ENCODE measurements at regions not wholly inside any gene's neighbourhood (a gene's known extent, or its start where the extent isn't known, plus 50 kb on each side); places are given as distances from the start of the nearest gene placed in this dataset.

DNA sequence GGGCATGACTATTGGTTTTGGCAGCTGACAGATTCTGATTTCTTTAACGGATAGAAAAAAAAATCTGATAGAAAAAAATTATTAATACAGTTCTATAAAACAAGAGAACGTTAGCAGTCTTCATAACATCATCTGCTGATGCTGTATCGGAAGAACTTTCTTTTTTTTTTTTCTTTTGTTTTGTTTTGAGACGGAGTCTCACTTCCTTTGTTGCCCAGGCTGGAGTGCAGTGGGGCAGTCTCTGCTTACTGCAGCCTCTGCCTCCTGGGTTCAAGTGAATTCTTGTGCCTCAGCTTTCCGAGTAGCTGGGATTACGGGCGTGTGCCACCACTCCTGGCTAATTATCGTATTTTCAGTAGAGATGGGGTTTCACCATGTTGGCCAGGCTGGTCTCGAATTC, 271.2 kb upstream of the DPPA4 start:
- no peaks in the 10 kb centered on the region for H3K27me3 ChIP-seq (ENCODE audit: insufficient read depth, low read length)
- H3K36me3 ChIP-seq (ENCODE audit: insufficient read depth, low read length): no peaks in the 10 kb centered on the region
- H2AFZ ChIP-seq (ENCODE audit: low read depth, low read length): no peak overlapping the region
- H3K4me3 ChIP-seq (ENCODE audit: low read length): no peak overlapping the region
- H3K9me3 ChIP-seq (ENCODE audit: low read length): no peaks in the 10 kb centered on the region
- H3K4me1 ChIP-seq (ENCODE audit: insufficient read depth, low read length): no peaks in the 10 kb centered on the region

DNA sequence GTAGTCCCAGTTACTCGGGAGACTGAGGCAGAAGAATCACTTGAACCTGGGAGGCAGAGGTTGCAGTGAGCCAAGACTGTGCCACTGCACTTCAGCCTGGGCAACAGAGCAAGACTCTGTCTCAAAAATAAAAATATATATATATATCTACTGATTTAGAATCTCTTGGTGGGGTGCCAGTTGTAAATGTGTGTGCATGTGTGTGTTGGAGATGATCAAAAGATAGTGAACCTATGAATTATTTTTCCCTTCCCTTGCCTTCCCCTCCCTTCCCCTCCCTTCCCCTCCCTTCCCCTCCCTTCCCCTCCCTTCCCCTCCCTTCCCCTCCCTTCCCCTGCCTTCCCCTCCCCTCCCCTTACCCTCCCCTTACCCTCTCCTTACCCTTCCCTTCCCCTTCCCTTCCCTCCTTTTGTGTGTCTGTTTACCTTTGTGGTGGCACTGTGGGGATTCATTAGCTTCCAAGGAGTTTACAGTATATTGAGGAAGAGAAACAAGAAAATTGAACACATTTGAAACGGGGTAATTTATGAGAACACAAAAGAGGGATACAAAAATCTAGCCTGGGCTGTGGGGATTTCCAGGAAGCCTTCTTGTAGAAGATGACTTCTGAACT, 281.5 kb upstream of the DPPA4 start:
- Histone ChIP-seq H3K4me3 (ENCODE audit: low read length) (no peak overlapping the region), H3K9me3 (ENCODE audit: low read length) (no peaks in the 10 kb centered on the region)

DNA sequence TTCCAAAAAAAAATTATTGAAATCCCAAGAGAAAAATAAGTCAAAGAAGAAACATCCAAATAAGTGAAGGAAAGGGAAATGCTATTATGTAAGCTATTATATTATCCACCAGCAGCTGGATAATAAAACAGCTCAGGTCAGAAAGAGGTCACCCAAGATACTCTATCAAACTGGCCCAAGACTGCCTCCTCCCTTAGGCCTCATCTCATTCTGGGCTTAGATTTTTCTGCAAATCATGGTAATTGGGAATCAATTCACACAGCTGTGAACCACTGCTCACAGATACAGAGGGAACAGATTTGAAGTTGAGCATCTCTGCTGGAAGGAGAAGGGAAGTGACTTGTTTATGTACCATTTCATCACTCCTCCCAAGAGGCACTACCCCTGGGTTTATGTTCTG, 294.6 kb upstream of the DPPA4 start:
- H3K9me3 ChIP-seq (ENCODE audit: low read length): no peaks in the 10 kb centered on the region
- H3K27me3 ChIP-seq (ENCODE audit: insufficient read depth, low read length): no peaks in the 10 kb centered on the region
- no peak overlapping the region for H2AFZ ChIP-seq (ENCODE audit: low read depth, low read length)
- H3K36me3 ChIP-seq (ENCODE audit: insufficient read depth, low read length): no peaks in the 10 kb centered on the region
- no peaks in the 10 kb centered on the region for H3K4me1 ChIP-seq (ENCODE audit: insufficient read depth, low read length)
- H3K4me3 ChIP-seq (ENCODE audit: low read length): no peak overlapping the region

More for the DNA sequence above, 281.5 kb upstream of the DPPA4 start:
- Histone ChIP-seq H3K4me1 (ENCODE audit: insufficient read depth, low read length) (no peaks in the 10 kb centered on the region), H2AFZ (ENCODE audit: low read depth, low read length) (no peak overlapping the region), H3K36me3 (ENCODE audit: insufficient read depth, low read length) (no peaks in the 10 kb centered on the region), H3K27me3 (ENCODE audit: insufficient read depth, low read length) (no peaks in the 10 kb centered on the region)

DNA sequence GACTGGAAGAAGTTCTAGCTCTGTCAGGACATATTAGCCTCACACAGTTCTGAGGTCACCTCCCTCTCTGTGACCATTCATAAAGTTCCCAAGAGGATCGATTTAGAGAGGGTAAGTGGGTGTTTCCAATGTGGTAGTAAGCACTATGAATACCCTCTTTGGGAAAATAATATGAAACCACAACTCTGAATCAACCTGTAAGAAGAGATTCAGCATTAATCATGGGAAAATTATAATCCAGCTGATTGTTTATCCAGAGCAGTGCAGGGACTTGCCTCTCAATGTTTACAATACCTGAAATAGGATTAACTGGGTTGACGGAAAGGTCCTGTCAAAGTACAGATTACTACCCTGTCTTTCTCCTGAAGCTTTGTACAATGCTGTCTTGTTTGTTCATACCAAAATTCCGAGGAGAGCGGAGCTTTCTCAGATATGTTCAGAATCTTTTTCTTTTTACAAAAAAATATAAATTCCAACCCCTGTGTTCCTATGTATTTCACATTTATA, 302.9 kb upstream of the DPPA4 start:
- H3K4me1 ChIP-seq (ENCODE audit: insufficient read depth, low read length): no peaks in the 10 kb centered on the region
- no peaks in the 10 kb centered on the region for H3K27me3 ChIP-seq (ENCODE audit: insufficient read depth, low read length)
- no peaks in the 10 kb centered on the region for H3K36me3 ChIP-seq (ENCODE audit: insufficient read depth, low read length)
- H3K9me3 ChIP-seq (ENCODE audit: low read length): no peaks in the 10 kb centered on the region
- H2AFZ ChIP-seq (ENCODE audit: low read depth, low read length): no peak overlapping the region
- H3K4me3 ChIP-seq (ENCODE audit: low read length): no peak overlapping the region

DNA sequence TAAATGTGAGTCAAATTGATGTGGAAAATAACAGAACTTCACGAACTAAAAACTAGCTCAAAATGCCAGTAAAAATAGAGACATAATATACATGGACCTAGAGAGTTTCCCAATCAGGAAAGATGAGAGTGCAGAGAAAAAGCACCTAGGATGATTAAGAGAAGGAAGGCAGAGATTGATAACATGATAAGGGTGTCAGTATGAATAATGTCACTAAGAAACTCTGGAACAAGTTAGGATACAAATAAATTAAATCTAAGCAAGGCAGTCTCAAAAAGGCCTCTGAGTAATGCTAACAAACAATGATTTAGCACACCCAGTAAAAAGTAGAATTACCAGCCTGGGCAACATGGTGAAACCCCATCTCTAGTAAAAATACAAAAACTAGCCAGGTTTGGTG, 304.7 kb upstream of the DPPA4 start:
- no peaks in the 10 kb centered on the region for H3K27me3 ChIP-seq (ENCODE audit: insufficient read depth, low read length)
- no peak overlapping the region for H2AFZ ChIP-seq (ENCODE audit: low read depth, low read length)
- H3K4me1 ChIP-seq (ENCODE audit: insufficient read depth, low read length): no peaks in the 10 kb centered on the region
- no peak overlapping the region for H3K4me3 ChIP-seq (ENCODE audit: low read length)
- no peaks in the 10 kb centered on the region for H3K9me3 ChIP-seq (ENCODE audit: low read length)
- no peaks in the 10 kb centered on the region for H3K36me3 ChIP-seq (ENCODE audit: insufficient read depth, low read length)

DNA sequence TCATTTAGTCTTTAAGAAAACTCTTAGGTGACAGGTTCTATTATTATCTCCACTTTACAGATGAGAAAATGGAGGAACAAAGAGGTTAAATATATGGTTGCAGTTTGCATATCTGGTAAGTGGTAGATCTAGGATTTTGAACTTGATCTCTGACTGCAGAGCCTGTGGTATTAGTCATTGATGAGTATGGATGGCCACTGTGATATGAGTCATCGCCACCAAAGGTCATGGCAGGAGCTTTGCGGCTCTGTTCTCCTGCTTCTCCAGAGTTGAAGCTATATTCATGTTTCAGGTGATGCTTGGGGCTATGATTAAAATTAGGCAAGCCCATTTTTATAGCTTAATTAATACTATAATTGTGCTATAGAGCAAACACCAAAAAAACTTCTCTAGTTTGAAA, 306.2 kb upstream of the DPPA4 start:
- no peaks in the 10 kb centered on the region for H3K27me3 ChIP-seq (ENCODE audit: insufficient read depth, low read length)
- no peaks in the 10 kb centered on the region for H3K36me3 ChIP-seq (ENCODE audit: insufficient read depth, low read length)
- no peak overlapping the region for H2AFZ ChIP-seq (ENCODE audit: low read depth, low read length)
- no peak overlapping the region for H3K4me3 ChIP-seq (ENCODE audit: low read length)
- H3K9me3 ChIP-seq (ENCODE audit: low read length): no peaks in the 10 kb centered on the region
- H3K4me1 ChIP-seq (ENCODE audit: insufficient read depth, low read length): no peaks in the 10 kb centered on the region

DNA sequence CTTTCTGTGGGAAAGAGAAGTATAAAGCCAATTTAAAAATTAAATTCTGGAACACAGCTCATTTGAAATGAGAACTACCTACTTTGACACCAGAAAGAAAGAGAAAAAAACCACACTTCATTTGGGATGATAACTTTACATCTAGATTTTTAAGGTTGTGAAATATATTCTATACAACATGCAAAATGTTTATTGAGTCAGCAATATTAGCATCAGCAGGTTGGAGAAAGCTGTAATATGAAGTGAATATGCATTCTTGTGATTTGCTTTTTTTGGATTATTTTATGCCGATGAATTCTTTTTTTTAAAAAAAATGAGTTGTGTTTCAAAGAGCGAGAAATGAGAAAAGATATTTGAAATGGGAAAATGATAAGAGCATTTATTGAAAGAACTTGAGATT, 307.0 kb upstream of the DPPA4 start:
- Histone ChIP-seq H3K36me3 (ENCODE audit: insufficient read depth, low read length) (no peaks in the 10 kb centered on the region), H3K9me3 (ENCODE audit: low read length) (no peaks in the 10 kb centered on the region), H2AFZ (ENCODE audit: low read depth, low read length) (no peak overlapping the region), H3K4me1 (ENCODE audit: insufficient read depth, low read length) (no peaks in the 10 kb centered on the region), H3K4me3 (ENCODE audit: low read length) (no peak overlapping the region), H3K27me3 (ENCODE audit: insufficient read depth, low read length) (no peaks in the 10 kb centered on the region)

DNA sequence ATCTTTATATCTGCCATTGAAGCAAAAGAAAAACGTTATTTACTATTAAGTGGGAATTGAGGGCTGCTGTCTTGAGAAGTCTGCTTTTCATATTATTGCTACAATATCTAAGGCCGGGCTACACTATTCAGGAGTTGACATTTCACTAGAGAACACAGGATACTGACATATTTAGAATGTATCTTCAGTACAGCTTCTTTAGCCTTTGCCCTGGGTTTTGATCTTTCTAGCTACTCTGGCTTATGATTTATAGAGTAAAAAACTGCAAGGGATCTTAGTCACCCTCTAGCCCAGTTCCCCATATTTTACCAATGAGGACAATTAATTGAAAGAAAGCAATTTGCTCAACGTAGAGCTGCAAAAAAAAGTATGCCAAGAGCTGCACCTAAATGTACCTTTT, 307.4 kb upstream of the DPPA4 start:
- H3K4me3 ChIP-seq (ENCODE audit: low read length): no peak overlapping the region
- H3K9me3 ChIP-seq (ENCODE audit: low read length): no peaks in the 10 kb centered on the region
- no peaks in the 10 kb centered on the region for H3K27me3 ChIP-seq (ENCODE audit: insufficient read depth, low read length)
- no peaks in the 10 kb centered on the region for H3K36me3 ChIP-seq (ENCODE audit: insufficient read depth, low read length)
- no peak overlapping the region for H2AFZ ChIP-seq (ENCODE audit: low read depth, low read length)
- H3K4me1 ChIP-seq (ENCODE audit: insufficient read depth, low read length): no peaks in the 10 kb centered on the region

DNA sequence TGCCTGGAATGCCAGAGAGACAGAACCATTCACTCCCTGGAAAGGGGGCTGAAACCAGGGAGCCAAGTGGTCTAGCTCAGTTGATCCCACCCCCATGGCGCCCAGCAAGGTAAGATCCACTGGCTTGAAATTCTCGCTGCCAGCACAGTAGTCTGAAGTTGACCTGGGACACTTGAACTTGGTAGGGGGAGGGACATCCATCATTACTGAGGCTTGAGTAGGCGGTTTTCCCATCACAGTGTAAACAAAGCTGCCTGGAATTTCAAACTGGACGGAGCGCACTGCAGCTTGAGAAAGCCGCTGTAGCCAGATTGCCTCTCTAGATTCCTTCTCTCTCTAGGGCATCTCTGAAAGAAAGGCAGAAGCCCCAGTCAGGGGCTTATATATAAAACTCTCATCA, 310.7 kb upstream of the DPPA4 start:
- no peak overlapping the region for H3K4me3 ChIP-seq (ENCODE audit: low read length)
- H3K4me1 ChIP-seq (ENCODE audit: insufficient read depth, low read length): no peaks in the 10 kb centered on the region
- no peaks in the 10 kb centered on the region for H3K36me3 ChIP-seq (ENCODE audit: insufficient read depth, low read length)
- H3K9me3 ChIP-seq (ENCODE audit: low read length): no peaks in the 10 kb centered on the region
- no peaks in the 10 kb centered on the region for H3K27me3 ChIP-seq (ENCODE audit: insufficient read depth, low read length)
- H2AFZ ChIP-seq (ENCODE audit: low read depth, low read length): no peak overlapping the region

DNA sequence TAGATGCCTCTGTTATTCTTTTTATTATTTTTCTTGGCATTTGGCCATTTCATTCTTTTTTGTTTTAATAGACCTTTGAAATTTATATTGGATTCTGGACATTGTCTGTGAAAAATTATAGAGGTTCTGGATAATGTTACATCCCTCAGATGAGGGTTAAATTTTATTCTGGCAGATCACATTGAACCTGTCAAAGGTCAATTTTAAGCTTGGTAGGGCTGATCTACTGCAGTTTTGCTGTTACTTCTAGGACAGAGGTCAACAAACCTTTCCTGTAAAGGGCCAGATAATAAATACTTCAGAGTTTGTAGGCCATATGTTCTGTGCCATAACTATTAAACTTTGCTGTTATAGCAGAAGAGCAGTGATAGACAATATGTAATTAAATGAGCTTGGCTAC, 318.9 kb upstream of the DPPA4 start:
- H3K4me1 ChIP-seq (ENCODE audit: insufficient read depth, low read length): no peaks in the 10 kb centered on the region
- no peak overlapping the region for H3K4me3 ChIP-seq (ENCODE audit: low read length)
- H2AFZ ChIP-seq (ENCODE audit: low read depth, low read length): no peak overlapping the region
- no peaks in the 10 kb centered on the region for H3K9me3 ChIP-seq (ENCODE audit: low read length)
- H3K36me3 ChIP-seq (ENCODE audit: insufficient read depth, low read length): no peaks in the 10 kb centered on the region
- H3K27me3 ChIP-seq (ENCODE audit: insufficient read depth, low read length): no peaks in the 10 kb centered on the region

DNA sequence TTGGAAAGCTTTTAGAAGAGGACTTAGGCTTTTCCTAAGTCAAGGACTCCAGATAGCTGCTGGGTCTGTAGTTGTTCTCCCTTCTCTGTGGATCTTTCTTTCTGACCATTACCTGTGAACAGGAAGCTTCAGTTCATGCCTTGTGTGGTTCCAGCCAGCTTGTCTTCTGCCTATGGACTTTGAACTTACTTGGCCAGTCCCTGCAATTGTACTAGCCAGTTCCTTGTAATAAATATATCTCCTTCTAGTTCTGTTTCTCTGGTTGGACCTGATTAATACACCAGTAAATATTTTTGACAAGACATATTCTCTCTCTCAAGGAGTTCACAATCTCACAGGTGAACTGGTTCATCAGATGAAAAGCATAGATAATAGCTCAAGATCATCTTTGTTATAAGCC, 341.3 kb upstream of the DPPA4 start:
- Histone ChIP-seq H3K27me3 (ENCODE audit: insufficient read depth, low read length) (no peaks in the 10 kb centered on the region), H3K36me3 (ENCODE audit: insufficient read depth, low read length) (no peaks in the 10 kb centered on the region), H3K4me1 (ENCODE audit: insufficient read depth, low read length) (no peaks in the 10 kb centered on the region), H3K9me3 (ENCODE audit: low read length) (no peaks in the 10 kb centered on the region), H3K4me3 (ENCODE audit: low read length) (no peak overlapping the region), H2AFZ (ENCODE audit: low read depth, low read length) (no peak overlapping the region)

DNA sequence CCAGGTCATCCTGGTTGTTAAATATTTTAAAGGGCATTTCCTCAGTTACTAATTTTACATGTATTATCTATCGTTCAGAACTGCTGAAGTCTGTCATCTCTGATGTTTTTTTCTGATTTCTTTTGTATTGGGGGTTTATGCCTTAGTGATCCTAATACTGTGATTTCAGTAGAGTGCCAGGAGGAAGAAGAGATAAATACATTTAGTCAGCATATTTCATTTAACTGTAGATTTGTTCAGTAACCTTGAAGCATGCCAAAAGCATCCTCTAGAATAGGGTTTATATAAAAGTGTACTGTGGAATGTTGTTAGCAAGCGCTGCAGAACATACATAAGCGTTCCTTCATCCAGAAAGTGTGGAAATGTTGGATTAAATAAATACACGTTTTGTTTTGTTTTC, 342.3 kb upstream of the DPPA4 start:
- no peaks in the 10 kb centered on the region for H3K4me1 ChIP-seq (ENCODE audit: insufficient read depth, low read length)
- no peaks in the 10 kb centered on the region for H3K36me3 ChIP-seq (ENCODE audit: insufficient read depth, low read length)
- no peaks in the 10 kb centered on the region for H3K9me3 ChIP-seq (ENCODE audit: low read length)

DNA sequence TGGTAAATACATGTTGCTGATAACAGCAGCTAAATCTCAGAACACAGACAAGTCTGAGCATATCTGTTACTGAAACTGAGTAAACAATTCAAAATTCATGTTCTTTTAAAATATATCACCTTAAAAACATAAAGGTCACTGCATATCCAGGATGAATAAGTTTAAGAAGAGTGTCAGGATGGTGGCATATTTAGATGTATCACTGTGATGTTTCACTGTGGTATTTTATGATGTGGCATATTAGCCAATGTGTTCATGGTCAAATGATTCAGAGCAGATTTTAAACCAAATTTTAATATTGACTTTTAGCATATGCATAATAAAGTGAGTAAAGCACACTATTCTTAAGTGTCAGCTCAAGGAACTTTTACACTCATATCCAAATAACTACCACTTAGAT, 346.4 kb upstream of the DPPA4 start:
- Histone ChIP-seq H3K36me3 (ENCODE audit: insufficient read depth, low read length) (no peaks in the 10 kb centered on the region), H3K27me3 (ENCODE audit: insufficient read depth, low read length) (no peaks in the 10 kb centered on the region), H3K4me1 (ENCODE audit: insufficient read depth, low read length) (no peaks in the 10 kb centered on the region), H2AFZ (ENCODE audit: low read depth, low read length) (no peak overlapping the region), H3K4me3 (ENCODE audit: low read length) (no peak overlapping the region), H3K9me3 (ENCODE audit: low read length) (no peaks in the 10 kb centered on the region)

More for the DNA sequence above, 342.3 kb upstream of the DPPA4 start:
- Histone ChIP-seq H2AFZ (ENCODE audit: low read depth, low read length) (no peak overlapping the region), H3K4me3 (ENCODE audit: low read length) (no peak overlapping the region), H3K27me3 (ENCODE audit: insufficient read depth, low read length) (no peaks in the 10 kb centered on the region)
